ENCODE measurements at regions not wholly inside any gene's neighbourhood (a gene's known extent, or its start where the extent isn't known, plus 50 kb on each side); places are given as distances from the start of the nearest gene placed in this dataset.

GRCh38 chr4:77501240-77501639 is 104.4 kb upstream of the CXCL13 start:
- TF ChIP-seq REST (IDR thresholded peaks at IDR 0.05; ENCODE audit: insufficient read depth in 1 of 2, low read depth in 2 of 2, low read length in 2 of 2) (no peak), SIN3A (IDR thresholded peaks at IDR 0.05; ENCODE audit: borderline replicate concordance, insufficient read depth, low read length) (no peak), FOXP2 (optimal IDR thresholded peaks at IDR 0.05; ENCODE audit: borderline replicate concordance, extremely low read depth, extremely low read length, insufficient read depth) (no peak), POLR2AphosphoS5 (IDR thresholded peaks at IDR 0.05; ENCODE audit: low read depth, low read length) (no peak), TAF1 (IDR thresholded peaks at IDR 0.05; ENCODE audit: borderline replicate concordance, insufficient read depth, low read length) (no peak)

DNA sequence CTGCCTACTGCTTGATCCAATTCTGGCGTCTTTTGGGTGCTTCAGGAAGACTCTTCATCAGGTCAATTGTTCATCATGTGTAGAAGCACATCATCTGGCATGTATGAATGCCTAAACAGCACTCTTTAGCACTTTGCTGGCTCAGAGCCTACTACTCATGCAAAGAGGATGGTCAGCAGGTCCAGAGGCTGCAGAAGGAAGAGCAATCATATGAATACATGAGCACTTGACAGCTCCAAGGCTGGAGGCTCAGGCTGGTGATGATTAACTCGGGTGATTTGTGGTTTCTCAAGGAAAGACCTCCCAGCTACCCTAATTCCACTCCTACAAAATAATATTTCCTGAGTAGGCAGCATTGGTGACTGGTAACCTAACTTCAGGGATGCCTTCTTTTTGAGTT is 103.8 kb upstream of the CXCL13 start:
- TF ChIP-seq POLR2AphosphoS5 (IDR thresholded peaks at IDR 0.05; ENCODE audit: low read depth, low read length) (no peak), REST (IDR thresholded peaks at IDR 0.05; ENCODE audit: insufficient read depth in 1 of 2, low read depth in 2 of 2, low read length in 2 of 2) (no peak), TAF1 (IDR thresholded peaks at IDR 0.05; ENCODE audit: borderline replicate concordance, insufficient read depth, low read length) (no peak), FOXP2 (optimal IDR thresholded peaks at IDR 0.05; ENCODE audit: borderline replicate concordance, extremely low read depth, extremely low read length, insufficient read depth) (no peak), SIN3A (IDR thresholded peaks at IDR 0.05; ENCODE audit: borderline replicate concordance, insufficient read depth, low read length) (no peak)

DNA sequence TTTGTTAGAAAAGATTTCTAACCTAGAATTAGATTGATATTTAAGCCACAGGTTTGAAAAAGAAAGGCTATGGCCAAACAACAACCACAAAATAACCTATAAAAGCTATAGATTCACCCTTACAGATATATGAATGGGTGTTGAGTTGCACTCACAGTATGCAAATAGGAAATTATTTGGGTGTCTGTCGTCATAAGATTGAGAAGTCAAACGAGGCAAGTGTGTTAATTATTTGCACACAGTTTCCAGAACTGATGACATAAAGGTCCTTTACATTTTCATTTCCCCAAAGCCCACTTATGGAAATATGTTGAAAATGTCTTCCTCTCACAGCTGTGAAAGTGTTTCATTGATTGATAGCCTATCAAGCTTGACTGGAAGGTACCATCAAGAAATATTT is 101.2 kb upstream of the CXCL13 start:
- TF ChIP-seq TAF1 (IDR thresholded peaks at IDR 0.05; ENCODE audit: borderline replicate concordance, insufficient read depth, low read length): no peak
- no peak for TF ChIP-seq SIN3A (IDR thresholded peaks at IDR 0.05; ENCODE audit: borderline replicate concordance, insufficient read depth, low read length)
- TF ChIP-seq POLR2AphosphoS5 (IDR thresholded peaks at IDR 0.05; ENCODE audit: low read depth, low read length): no peak
- no peak for TF ChIP-seq REST (IDR thresholded peaks at IDR 0.05; ENCODE audit: insufficient read depth in 1 of 2, low read depth in 2 of 2, low read length in 2 of 2)
- TF ChIP-seq FOXP2 (optimal IDR thresholded peaks at IDR 0.05; ENCODE audit: borderline replicate concordance, extremely low read depth, extremely low read length, insufficient read depth): no peak

DNA sequence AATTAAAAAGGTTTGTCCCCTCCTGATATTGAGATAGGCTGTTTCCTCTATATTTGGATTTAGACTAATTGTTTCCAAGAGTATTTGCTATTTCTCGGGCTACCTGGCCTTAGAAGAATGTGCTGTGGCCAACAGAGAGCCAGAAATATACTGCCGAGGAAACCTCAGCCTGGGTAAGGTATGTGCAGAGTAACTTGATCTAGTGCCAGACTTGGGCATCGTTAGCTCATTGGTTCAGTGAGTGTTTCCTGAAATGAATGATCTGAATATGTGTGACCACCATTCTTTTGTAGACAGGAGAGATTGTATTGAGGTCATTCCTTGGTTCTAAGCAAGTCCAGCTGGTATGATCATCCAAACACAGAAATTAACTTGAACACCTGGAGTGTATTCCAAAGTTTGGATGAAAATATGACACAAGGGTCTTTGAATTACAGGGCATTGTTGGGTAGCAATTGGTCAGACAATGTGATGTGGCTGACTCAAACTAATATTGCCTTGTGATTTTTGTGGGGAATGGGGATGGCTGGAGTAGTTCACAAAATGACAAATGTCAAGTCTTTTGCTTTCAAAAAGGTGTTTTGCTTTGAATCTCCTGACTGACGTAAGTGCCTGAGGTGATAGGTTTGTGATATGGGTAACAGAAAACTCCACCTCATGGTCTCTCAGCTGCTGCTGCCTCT is 100.2 kb upstream of the CXCL13 start:
- TF ChIP-seq TAF1 (IDR thresholded peaks at IDR 0.05; ENCODE audit: borderline replicate concordance, insufficient read depth, low read length) (no peak), POLR2AphosphoS5 (IDR thresholded peaks at IDR 0.05; ENCODE audit: low read depth, low read length) (no peak), REST (IDR thresholded peaks at IDR 0.05; ENCODE audit: insufficient read depth in 1 of 2, low read depth in 2 of 2, low read length in 2 of 2) (no peak), FOXP2 (optimal IDR thresholded peaks at IDR 0.05; ENCODE audit: borderline replicate concordance, extremely low read depth, extremely low read length, insufficient read depth) (no peak), SIN3A (IDR thresholded peaks at IDR 0.05; ENCODE audit: borderline replicate concordance, insufficient read depth, low read length) (no peak)

All from PFSK-1 (cell line).